H1 (cell line): ENCODE measurements at regions not wholly inside any gene's neighbourhood (a gene's known extent, or its start where the extent isn't known, plus 50 kb on each side); places are given as distances from the start of the nearest gene placed in this dataset.

Experiments
- CEBPB ChIP-seq: IDR thresholded peaks from 2 replicates; pipeline ENCODE4 v1.6.1; 2012; ENCODE audit warnings: low read depth, low read length
- CREB1 ChIP-seq: IDR thresholded peaks from 2 replicates; pipeline ENCODE4 v1.6.1; 2012; ENCODE audit warnings: inconsistent platforms
- CTCF ChIP-seq, 3 experiments: IDR thresholded peaks; 1 replicate in 2 of 3; 2 replicates in 1 of 3; pipeline versions ENCODE4 v1.5.1 to v1.6.1; 2011; ENCODE audit warnings: low read length in 3 of 3, mild to moderate bottlenecking in 3 of 3, inconsistent platforms in 2 of 3, low read depth in 1 of 3, moderate library complexity in 1 of 3; ENCODE audit not compliant: insufficient read depth in 1 of 3; ENCODE audit errors: control extremely low read depth in 1 of 3
- EZH2 ChIP-seq: fragments of 200-600 bp; sonication (generic); IDR thresholded peaks from 2 replicates; pipeline ENCODE4 v1.7.1; 2012; ENCODE audit warnings: low read depth, mild to moderate bottlenecking, moderate library complexity, low read length, inconsistent platforms; ENCODE audit not compliant: severe bottlenecking
- HDAC6 ChIP-seq: IDR thresholded peaks from one replicate; pipeline ENCODE4 v1.7.1; 2012; ENCODE audit warnings: low read depth, mild to moderate bottlenecking, inconsistent platforms, low read length, moderate library complexity
- SP1 ChIP-seq: IDR thresholded peaks from 2 replicates; pipeline ENCODE4 v1.6.1; 2011; ENCODE audit warnings: low read depth, low read length
- ZNF274 ChIP-seq: IDR thresholded peaks from 2 replicates; pipeline ENCODE4 v1.7.0; 2012; ENCODE audit warnings: low read length, borderline replicate concordance; ENCODE audit errors: extremely low read depth

DNA sequence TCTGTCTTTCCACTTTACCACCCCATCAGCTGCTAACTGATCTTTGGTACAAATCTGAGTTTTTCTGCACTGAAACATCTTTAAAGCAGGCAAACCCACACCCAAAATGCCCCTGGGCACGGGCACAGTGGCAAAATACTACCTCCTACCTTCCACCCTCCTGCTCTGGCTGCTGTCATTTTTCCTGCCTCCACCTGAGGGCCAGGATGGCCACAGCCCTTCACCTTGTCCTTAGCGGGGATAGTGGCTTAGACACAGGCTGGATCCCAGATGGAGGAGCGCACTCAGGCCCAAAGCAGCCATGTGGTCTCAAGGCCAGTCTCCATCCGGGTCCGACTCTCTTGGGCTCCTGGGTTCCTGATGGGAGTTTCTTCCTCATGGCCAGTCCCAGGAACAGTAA lies 98.3 kb downstream of the HIF1AN start:
- TF ChIP-seq CTCF (IDR thresholded peaks at IDR 0.05; ENCODE audit: control extremely low read depth in 1 of 3, insufficient read depth in 1 of 3, low read depth in 1 of 3, low read length in 3 of 3) (peak; percentile 23 to 33 (median 29)), EZH2 (no peak), HDAC6 (no peak), ZNF274 (no peak), CREB1 (no peak), CEBPB (no peak), SP1 (no peak)
